ENCODE measurements at regions not wholly inside any gene's neighbourhood (a gene's known extent, or its start where the extent isn't known, plus 50 kb on each side); places are given as distances from the start of the nearest gene placed in this dataset.

- Mint-ChIP-seq H3K9me3 (ENCODE audit: unreplicated experiment) (no peaks in the 10 kb centered on the region), H3K27ac (ENCODE audit: low read depth, unreplicated experiment) (peak overlapping the region; percentile 94), H3K36me3 (ENCODE audit: insufficient read depth, unreplicated experiment) (no peaks in the 10 kb centered on the region), H3K4me1 (ENCODE audit: insufficient read depth, unreplicated experiment) (peaks cover 27% of the 10 kb centered on the region), H3K27me3 (ENCODE audit: insufficient read depth, unreplicated experiment) (no peaks in the 10 kb centered on the region), H3K4me3 (ENCODE audit: unreplicated experiment) (peak overlapping the region; percentile 27)
- DNase-seq (ENCODE audit: unreplicated experiment) = peak; percentile 81
- TF ChIP-seq, protein P1, sequence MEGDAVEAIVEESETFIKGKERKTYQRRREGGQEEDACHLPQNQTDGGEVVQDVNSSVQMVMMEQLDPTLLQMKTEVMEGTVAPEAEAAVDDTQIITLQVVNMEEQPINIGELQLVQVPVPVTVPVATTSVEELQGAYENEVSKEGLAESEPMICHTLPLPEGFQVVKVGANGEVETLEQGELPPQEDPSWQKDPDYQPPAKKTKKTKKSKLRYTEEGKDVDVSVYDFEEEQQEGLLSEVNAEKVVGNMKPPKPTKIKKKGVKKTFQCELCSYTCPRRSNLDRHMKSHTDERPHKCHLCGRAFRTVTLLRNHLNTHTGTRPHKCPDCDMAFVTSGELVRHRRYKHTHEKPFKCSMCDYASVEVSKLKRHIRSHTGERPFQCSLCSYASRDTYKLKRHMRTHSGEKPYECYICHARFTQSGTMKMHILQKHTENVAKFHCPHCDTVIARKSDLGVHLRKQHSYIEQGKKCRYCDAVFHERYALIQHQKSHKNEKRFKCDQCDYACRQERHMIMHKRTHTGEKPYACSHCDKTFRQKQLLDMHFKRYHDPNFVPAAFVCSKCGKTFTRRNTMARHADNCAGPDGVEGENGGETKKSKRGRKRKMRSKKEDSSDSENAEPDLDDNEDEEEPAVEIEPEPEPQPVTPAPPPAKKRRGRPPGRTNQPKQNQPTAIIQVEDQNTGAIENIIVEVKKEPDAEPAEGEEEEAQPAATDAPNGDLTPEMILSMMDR (IDR thresholded peaks at IDR 0.05; ENCODE audit: unreplicated experiment) = no peak
- POLR2A ChIA-PET = interaction anchor here (0.7 to 1.9 kb wide), 3 partner anchors 9 to 827 kb away, joined by 3 to 7 read pairs (median 3); no protein-coding TSS in a partner anchor
- intact Hi-C loops (cut with micrococcal nuclease) = no loop called here
- CTCF ChIA-PET = interaction anchor here (0.8 kb wide), 1 partner anchor 10 kb away, joined by 3 read pairs; no protein-coding TSS in a partner anchor
- no TSS peak for BruUV-seq (replicated peaks)
These were observed 1518.7 kb upstream of the WWC1 start for GRCh38 chr5:166772770-166773169.

GRCh38 chr5:166781737-166782136 lies 1509.7 kb upstream of the WWC1 start:
- intact Hi-C loops (cut with micrococcal nuclease) = no loop called here
- Mint-ChIP-seq H3K4me3 (ENCODE audit: unreplicated experiment) (no peak overlapping the region), H3K9me3 (ENCODE audit: unreplicated experiment) (no peaks in the 10 kb centered on the region), H3K27ac (ENCODE audit: low read depth, unreplicated experiment) (no peak overlapping the region), H3K4me1 (ENCODE audit: insufficient read depth, unreplicated experiment) (no peaks in the 10 kb centered on the region), H3K36me3 (ENCODE audit: insufficient read depth, unreplicated experiment) (no peaks in the 10 kb centered on the region), H3K27me3 (ENCODE audit: insufficient read depth, unreplicated experiment) (no peaks in the 10 kb centered on the region)
- no peak for DNase-seq (ENCODE audit: unreplicated experiment)
- ChIA-PET CTCF (interaction anchor here (0.6 kb wide), 1 partner anchor 501 kb away, joined by 3 read pairs; no protein-coding TSS in a partner anchor), POLR2A (interaction anchor here (1.1 kb wide), 1 partner anchor 11 kb away, joined by 3 read pairs; no protein-coding TSS in a partner anchor)
- TF ChIP-seq, protein P1 (IDR thresholded peaks at IDR 0.05; ENCODE audit: unreplicated experiment) = no peak
- no TSS peak for BruUV-seq (replicated peaks)

DNA sequence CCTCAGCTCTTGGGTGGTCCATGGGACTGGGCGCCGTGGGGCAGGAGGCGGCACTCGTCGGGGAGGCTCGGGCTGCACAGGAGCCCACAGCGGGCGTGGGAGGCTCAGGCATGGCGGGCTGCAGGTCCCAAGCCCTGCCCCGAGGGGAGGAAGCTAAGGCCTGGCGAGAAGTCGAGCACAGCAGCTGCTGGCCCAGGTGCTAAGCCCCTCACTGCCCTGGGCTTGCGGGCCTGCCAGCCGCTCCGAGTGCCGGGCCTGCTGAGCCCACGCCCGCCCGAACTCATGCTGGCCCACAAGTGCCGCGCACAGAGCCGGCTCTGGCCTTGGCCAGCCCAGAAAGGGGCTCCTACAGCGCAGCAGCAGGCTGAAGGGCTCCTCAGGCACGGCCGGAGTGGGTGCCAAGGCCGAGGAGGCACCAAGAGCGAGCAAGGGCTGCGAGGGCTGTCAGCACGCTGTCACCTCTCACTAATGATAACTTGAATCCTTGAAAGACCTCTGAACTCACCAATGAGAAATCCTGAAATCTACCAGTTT lies 1506.8 kb upstream of the WWC1 start:
- Mint-ChIP-seq H3K27me3 (ENCODE audit: insufficient read depth, unreplicated experiment) (no peaks in the 10 kb centered on the region), H3K9me3 (ENCODE audit: unreplicated experiment) (no peaks in the 10 kb centered on the region), H3K27ac (ENCODE audit: low read depth, unreplicated experiment) (no peak overlapping the region), H3K4me3 (ENCODE audit: unreplicated experiment) (no peak overlapping the region), H3K4me1 (ENCODE audit: insufficient read depth, unreplicated experiment) (no peaks in the 10 kb centered on the region), H3K36me3 (ENCODE audit: insufficient read depth, unreplicated experiment) (no peaks in the 10 kb centered on the region)
- TF ChIP-seq, protein P1 (IDR thresholded peaks at IDR 0.05; ENCODE audit: unreplicated experiment) = no peak
- intact Hi-C loops (cut with micrococcal nuclease) = no loop called here
- CTCF ChIA-PET = no interaction called here
- DNase-seq (ENCODE audit: unreplicated experiment) = no peak
- POLR2A ChIA-PET = no interaction called here
- no TSS peak for BruUV-seq (replicated peaks)

DNA sequence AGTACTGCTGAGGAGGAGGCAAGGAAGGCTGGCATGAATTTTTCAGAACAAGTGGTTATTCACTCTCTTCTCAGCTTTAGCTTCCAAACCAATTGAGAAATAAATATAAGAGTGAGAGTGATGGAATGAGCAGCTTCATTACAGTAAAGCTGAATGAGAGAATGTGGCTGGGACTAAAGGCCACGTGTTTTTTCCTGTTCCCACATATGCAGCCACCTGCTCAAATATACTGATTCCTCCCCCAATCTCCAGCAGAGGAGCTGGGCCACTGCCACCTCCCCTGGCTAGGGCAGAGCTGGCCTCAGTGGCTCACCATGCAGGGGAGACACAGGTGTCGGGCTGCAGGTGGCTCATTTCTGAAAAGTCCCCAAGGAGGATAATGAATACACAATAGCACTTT lies 1505.3 kb upstream of the WWC1 start:
- POLR2A ChIA-PET = interaction anchor here (0.5 kb wide), 1 partner anchor 262 kb away, joined by 3 read pairs; no protein-coding TSS in a partner anchor
- TF ChIP-seq, protein P1 (IDR thresholded peaks at IDR 0.05; ENCODE audit: unreplicated experiment) = no peak
- intact Hi-C loops (cut with micrococcal nuclease) = no loop called here
- Mint-ChIP-seq H3K27me3 (ENCODE audit: insufficient read depth, unreplicated experiment) (no peaks in the 10 kb centered on the region), H3K9me3 (ENCODE audit: unreplicated experiment) (no peaks in the 10 kb centered on the region), H3K4me1 (ENCODE audit: insufficient read depth, unreplicated experiment) (no peaks in the 10 kb centered on the region), H3K36me3 (ENCODE audit: insufficient read depth, unreplicated experiment) (no peaks in the 10 kb centered on the region), H3K4me3 (ENCODE audit: unreplicated experiment) (no peak overlapping the region), H3K27ac (ENCODE audit: low read depth, unreplicated experiment) (no peak overlapping the region)
- CTCF ChIA-PET = no interaction called here
- BruUV-seq (replicated peaks) = no TSS peak
- no peak for DNase-seq (ENCODE audit: unreplicated experiment)

All from MCF 10A (cell line).